Activated CD4-positive, alpha-beta T cell treated with anti-CD3 and anti-CD28 coated beads for 36 hours (primary cell): ENCODE measurements at regions not wholly inside any gene's neighbourhood (a gene's known extent, or its start where the extent isn't known, plus 50 kb on each side); places are given as distances from the start of the nearest gene placed in this dataset.

Experiments used
- ATAC-seq: fragments of 200-7000 bp; cut with Tn5 transposase; one replicate; pipeline ENCODE4 v1.10.0; 2021; ENCODE audit warnings: mild to moderate bottlenecking, moderate library complexity
- CTCF ChIA-PET: fragments of 350-600 bp; sonication (Branson Sonifier 250); formaldehyde crosslinking; loops from one replicate; lab custom pipeline; 2021; ENCODE audit warnings: antibody characterized with exemption; lab: Charles Lee
- POLR2A ChIA-PET: fragments of 350-600 bp; sonication (Branson Sonifier 250); formaldehyde crosslinking; loops from one replicate; lab custom pipeline; 2021; ENCODE audit warnings: antibody characterized with exemption, inconsistent platforms; lab: Charles Lee
- DNase-seq: peaks from one replicate; pipeline ENCODE4 v3.0.0-alpha.2; 2020
- H3K27ac Mint-ChIP-seq: one replicate; pipeline ENCODE4 v1.8.0; 2021; ENCODE audit warnings: mixed read lengths
- H3K27me3 Mint-ChIP-seq: one replicate; pipeline ENCODE4 v1.8.0; 2021; ENCODE audit warnings: mixed read lengths
- H3K36me3 Mint-ChIP-seq: one replicate; pipeline ENCODE4 v1.8.0; 2021; ENCODE audit warnings: low read depth, mixed read lengths
- H3K4me1 Mint-ChIP-seq: one replicate; pipeline ENCODE4 v1.8.0; 2021; ENCODE audit warnings: mixed read lengths
- H3K4me3 Mint-ChIP-seq: one replicate; pipeline ENCODE4 v1.8.0; 2021; ENCODE audit warnings: mild to moderate bottlenecking, moderate library complexity, mixed read lengths
- H3K9me3 Mint-ChIP-seq: one replicate; pipeline ENCODE4 v1.8.0; 2021; ENCODE audit warnings: low read depth, mixed read lengths
- intact Hi-C, 2 experiments: fragments of 100-400 bp; cut with DNase I in 1 of 2; cut with micrococcal nuclease in 1 of 2; formaldehyde crosslinking; loops; one replicate each; pipeline versions ENCODE4 v1.14.2 to v1.15.1; 2022 to 2024; cut with DNase I, micrococcal nuclease

DNA sequence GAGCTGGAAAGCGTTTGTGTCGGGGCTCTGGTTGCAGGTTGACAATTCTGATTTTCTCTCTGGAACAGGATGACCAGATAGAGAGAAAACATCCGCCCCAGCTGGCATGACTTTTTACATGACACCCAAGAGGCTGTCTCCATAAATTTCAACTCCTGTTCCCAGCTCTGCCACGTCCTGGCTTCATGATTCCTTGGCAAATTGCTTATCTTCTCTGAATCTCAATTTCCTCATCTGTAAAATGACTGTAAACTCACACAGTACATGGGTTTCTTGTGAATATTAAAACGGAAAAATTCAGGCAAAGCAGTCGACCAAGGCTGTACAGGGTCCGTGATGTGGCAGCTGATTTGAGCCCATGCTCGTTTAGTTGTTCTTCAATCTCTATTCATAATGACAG lies 572.7 kb downstream of the AJAP1 start:
- peaks cover 10% of the 10 kb centered on the region for H3K27me3 Mint-ChIP-seq
- intact Hi-C loops = no loop called here
- H3K4me3 Mint-ChIP-seq = no peak overlapping the region
- no peaks in the 10 kb centered on the region for H3K4me1 Mint-ChIP-seq
- POLR2A ChIA-PET = no interaction called here
- no peak overlapping the region for H3K27ac Mint-ChIP-seq
- CTCF ChIA-PET = interaction anchor here (0.7 kb wide), 1 partner anchor 30 kb away, joined by 3 read pairs; no protein-coding TSS in a partner anchor
- H3K9me3 Mint-ChIP-seq = peaks cover 1% of the 10 kb centered on the region
- no peak for ATAC-seq
- H3K36me3 Mint-ChIP-seq = no peaks in the 10 kb centered on the region
- DNase-seq = no peak

DNA sequence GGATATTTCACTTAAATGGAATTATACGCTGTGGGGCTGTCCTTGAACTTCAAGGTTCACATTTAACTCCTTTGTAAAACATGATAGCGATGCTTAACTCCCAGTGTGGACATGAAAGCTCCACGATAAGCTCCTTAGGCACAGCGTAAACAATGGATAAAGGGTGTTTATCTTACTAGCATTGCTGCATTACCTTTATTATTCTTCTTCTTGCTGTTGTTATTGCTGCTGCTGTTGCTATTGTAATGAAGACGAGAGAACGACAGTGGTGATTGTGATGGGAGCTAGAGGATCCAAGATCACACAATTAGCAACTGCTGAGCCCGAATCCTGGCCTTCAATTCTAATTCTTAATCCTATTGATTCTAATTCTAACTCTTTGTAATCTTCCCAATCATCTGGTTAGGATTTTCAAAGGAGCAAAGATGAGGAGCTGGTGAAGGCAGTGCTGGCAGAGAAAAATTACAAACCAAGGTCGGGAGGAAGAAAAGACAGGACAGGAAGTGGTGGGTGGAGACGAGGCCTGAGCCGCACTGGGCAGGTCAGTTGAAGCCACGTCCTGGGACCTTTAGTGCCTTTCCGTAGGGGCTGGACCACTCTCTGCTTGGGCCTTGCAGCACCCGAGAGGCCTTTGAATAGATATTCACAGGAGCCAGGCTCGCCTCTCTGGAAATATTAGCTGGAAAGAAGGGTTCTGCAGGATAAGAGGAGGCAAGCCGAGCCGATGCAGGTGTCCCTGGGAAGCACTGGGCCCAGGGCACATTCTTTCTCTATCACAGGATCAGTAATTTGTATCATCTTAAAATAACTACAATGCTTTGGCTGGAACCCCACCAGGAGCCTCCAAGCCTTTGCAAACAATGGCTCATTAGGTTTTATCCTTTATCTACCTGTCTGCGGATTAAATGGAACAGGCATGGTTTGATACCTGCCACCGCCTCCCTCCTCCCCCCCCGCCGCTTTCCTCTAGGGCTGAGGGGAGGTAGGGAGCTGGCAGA lies 571.6 kb downstream of the AJAP1 start:
- Mint-ChIP-seq H3K9me3 (no peaks in the 10 kb centered on the region), H3K4me1 (no peaks in the 10 kb centered on the region), H3K36me3 (no peaks in the 10 kb centered on the region), H3K27ac (no peak overlapping the region), H3K4me3 (no peak overlapping the region), H3K27me3 (peaks cover 10% of the 10 kb centered on the region)
- CTCF ChIA-PET = interaction anchor here (0.7 kb wide), 1 partner anchor 29 kb away, joined by 3 read pairs; no protein-coding TSS in a partner anchor
- intact Hi-C loops = no loop called here
- DNase-seq (no peak), ATAC-seq (no peak)
- POLR2A ChIA-PET = no interaction called here

DNA sequence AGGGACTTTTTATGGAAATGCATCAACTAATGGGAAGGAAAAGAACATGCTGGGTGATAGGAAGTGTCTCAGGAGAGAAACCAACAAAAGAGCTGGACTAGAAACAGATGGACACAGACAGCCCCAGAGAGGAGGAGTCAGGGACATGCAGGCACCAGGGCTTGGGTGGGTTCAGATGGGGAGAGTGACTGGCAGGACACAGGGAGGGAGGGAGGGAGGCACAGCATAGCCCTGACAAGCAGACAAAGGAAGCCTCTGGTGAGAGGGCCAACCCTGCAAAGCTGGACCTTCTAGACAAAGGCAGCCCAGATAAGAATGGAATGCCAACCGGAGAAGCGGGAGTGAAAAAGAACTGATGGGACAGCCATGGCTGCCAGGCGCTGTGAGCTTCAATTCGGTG lies 568.8 kb downstream of the AJAP1 start:
- Mint-ChIP-seq H3K27ac (no peak overlapping the region), H3K36me3 (no peaks in the 10 kb centered on the region), H3K4me1 (no peaks in the 10 kb centered on the region), H3K9me3 (no peaks in the 10 kb centered on the region), H3K4me3 (no peak overlapping the region), H3K27me3 (peaks cover 10% of the 10 kb centered on the region)
- POLR2A ChIA-PET = no interaction called here
- intact Hi-C loops = no loop called here
- CTCF ChIA-PET = no interaction called here
- ATAC-seq (no peak), DNase-seq (no peak)

DNA sequence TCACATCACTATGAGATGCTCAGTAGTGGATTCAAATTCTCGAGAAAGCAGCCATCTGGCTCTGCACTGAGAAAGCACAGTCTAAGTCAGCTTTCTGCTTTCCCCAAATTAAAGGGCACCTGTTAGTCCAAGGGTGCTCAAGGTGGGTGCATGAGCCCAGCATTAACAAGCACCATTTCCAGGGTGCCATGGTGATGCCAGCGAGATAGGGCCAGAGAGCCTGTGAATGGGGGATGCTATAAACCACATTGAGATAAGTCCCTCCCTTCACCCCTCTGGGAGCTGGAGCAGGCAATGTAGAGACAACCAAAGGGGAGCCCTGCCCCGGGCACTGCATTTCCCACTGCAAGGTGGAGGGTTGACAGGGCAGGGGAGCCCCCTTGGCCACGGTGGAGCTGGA lies 568.2 kb downstream of the AJAP1 start:
- ChIA-PET CTCF (no interaction called here), POLR2A (no interaction called here)
- Mint-ChIP-seq H3K9me3 (no peaks in the 10 kb centered on the region), H3K36me3 (no peaks in the 10 kb centered on the region), H3K4me1 (no peaks in the 10 kb centered on the region), H3K27me3 (peaks cover 8% of the 10 kb centered on the region), H3K27ac (no peak overlapping the region), H3K4me3 (no peak overlapping the region)
- DNase-seq (no peak), ATAC-seq (no peak)
- intact Hi-C loops = no loop called here

DNA sequence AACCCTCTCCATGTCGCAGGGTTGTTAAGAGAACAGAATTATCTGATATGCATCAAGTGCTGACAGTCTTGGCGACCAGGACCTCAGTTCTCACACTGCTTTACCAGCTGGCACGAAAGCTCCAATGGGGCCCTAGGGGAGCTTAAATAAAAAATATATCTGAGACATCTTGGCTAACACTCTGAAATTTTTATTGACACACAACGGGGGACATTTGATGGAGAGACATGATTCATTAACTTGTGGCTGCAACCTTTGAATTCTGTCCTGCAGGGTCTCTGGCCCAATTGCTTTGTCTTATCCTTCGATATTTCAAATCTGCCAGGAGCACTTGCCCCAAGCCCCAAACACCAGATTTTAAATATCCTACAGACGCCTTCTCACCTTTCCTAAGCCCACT lies 567.0 kb downstream of the AJAP1 start:
- CTCF ChIA-PET = interaction anchor here (0.7 kb wide), 1 partner anchor 194 kb away, joined by 3 read pairs; no protein-coding TSS in a partner anchor
- peaks cover 8% of the 10 kb centered on the region for H3K27me3 Mint-ChIP-seq
- no peaks in the 10 kb centered on the region for H3K9me3 Mint-ChIP-seq
- no peaks in the 10 kb centered on the region for H3K36me3 Mint-ChIP-seq
- intact Hi-C loops = no loop called here
- H3K27ac Mint-ChIP-seq = no peak overlapping the region
- POLR2A ChIA-PET = no interaction called here
- H3K4me1 Mint-ChIP-seq = no peaks in the 10 kb centered on the region
- ATAC-seq (no peak), DNase-seq (no peak)
- H3K4me3 Mint-ChIP-seq = no peak overlapping the region

DNA sequence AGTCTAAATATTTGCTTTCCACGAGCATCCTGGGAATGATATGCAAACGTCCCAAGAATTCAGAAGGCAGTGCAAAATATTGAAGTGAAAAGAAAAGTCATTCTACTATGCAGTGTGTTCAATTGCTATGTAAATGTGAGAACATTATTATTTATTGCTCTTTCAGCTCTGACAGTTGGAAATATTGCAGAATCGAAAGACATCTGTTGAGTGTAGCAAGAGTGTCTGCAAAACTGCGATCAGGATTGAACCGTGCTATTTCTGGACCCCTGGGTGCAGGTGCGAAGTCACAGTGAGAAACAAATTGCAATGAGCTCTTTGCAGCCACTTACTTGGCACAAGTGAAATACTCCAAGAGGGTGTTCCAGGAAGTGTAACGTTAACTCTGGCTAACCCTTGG lies 566.4 kb downstream of the AJAP1 start:
- ChIA-PET POLR2A (no interaction called here), CTCF (no interaction called here)
- ATAC-seq (no peak), DNase-seq (no peak)
- intact Hi-C loops = no loop called here
- Mint-ChIP-seq H3K36me3 (no peaks in the 10 kb centered on the region), H3K9me3 (no peaks in the 10 kb centered on the region), H3K27ac (no peak overlapping the region), H3K4me1 (no peaks in the 10 kb centered on the region), H3K27me3 (peaks cover 5% of the 10 kb centered on the region), H3K4me3 (no peak overlapping the region)

DNA sequence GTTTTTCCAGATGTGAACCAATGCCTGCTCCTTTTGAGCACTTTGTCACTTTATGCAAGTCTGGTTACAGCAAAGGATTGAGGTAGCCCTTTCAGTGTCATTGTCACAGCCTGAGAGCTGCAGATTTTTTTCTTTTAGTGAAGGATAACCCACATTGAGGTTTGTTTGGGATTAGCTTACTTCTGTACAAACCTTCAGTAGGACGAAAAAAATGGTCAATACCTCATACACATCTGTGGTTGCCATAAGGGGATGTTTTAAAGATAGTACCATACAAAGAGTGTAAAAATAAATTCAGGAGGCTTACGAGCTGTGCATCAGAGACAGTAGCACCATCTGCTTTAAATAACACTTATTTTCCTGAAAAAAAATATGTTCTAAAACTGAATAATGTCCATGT lies 566.0 kb downstream of the AJAP1 start:
- no peaks in the 10 kb centered on the region for H3K4me1 Mint-ChIP-seq
- H3K27me3 Mint-ChIP-seq = peaks cover 2% of the 10 kb centered on the region
- no peak overlapping the region for H3K4me3 Mint-ChIP-seq
- DNase-seq (no peak), ATAC-seq (no peak)
- no peak overlapping the region for H3K27ac Mint-ChIP-seq
- POLR2A ChIA-PET = no interaction called here
- intact Hi-C loops = no loop called here
- CTCF ChIA-PET = interaction anchor here (0.5 kb wide), 1 partner anchor 965 kb away, joined by 3 read pairs; no protein-coding TSS in a partner anchor
- H3K9me3 Mint-ChIP-seq = no peaks in the 10 kb centered on the region
- H3K36me3 Mint-ChIP-seq = no peaks in the 10 kb centered on the region

DNA sequence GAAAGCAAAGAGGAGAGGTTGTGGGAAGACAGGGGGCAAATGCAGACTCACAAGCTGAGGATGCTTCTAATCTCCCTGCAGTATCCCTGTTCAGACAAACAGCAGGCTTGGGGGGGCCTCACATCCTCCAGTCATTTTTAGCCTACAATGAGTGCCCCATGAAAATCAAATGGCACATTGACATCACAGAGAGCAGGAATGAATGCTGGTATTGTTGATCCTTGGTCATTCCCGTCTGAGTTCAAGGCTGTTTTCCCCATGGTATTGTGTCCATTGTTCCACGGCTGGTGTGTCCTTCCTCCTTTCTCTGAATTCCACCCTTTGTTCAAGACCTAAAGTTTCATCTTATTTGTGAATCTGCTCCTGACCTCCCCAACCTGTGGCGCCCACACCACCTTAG lies 545.6 kb downstream of the AJAP1 start:
- POLR2A ChIA-PET = no interaction called here
- peaks cover 4% of the 10 kb centered on the region for H3K9me3 Mint-ChIP-seq
- H3K4me1 Mint-ChIP-seq = no peaks in the 10 kb centered on the region
- no peak overlapping the region for H3K4me3 Mint-ChIP-seq
- H3K27ac Mint-ChIP-seq = no peak overlapping the region
- DNase-seq (no peak), ATAC-seq (no peak)
- peaks cover 1% of the 10 kb centered on the region for H3K27me3 Mint-ChIP-seq
- intact Hi-C loops = no loop called here
- no peaks in the 10 kb centered on the region for H3K36me3 Mint-ChIP-seq
- CTCF ChIA-PET = no interaction called here

DNA sequence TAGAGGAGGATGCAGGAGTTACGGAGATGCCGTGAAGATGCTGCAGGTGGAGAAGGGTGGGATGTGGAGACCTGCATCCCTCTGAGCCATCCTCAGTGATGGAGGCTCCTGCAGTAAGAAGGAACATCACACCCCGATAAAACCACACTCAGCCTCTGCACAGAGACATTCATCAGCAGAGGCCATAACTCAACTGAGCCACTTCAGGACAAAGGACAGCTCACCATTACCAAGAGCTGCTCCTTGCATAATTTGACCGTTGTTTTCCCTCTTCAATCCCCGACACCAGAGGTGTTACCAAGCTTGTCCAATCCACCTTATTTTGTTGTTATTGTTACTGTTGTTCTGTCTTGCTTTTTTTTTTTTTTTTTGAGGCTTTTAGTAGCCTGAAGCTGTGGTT lies 543.9 kb downstream of the AJAP1 start:
- ATAC-seq = no peak
- intact Hi-C loops = no loop called here
- no peak for DNase-seq
- no peak overlapping the region for H3K27ac Mint-ChIP-seq
- ChIA-PET CTCF (no interaction called here), POLR2A (interaction anchor here (0.6 kb wide), 1 partner anchor 98 kb away, joined by 8 read pairs; no protein-coding TSS in a partner anchor)
- peaks cover 1% of the 10 kb centered on the region for H3K27me3 Mint-ChIP-seq
- H3K36me3 Mint-ChIP-seq = no peaks in the 10 kb centered on the region
- H3K4me1 Mint-ChIP-seq = no peaks in the 10 kb centered on the region
- no peaks in the 10 kb centered on the region for H3K9me3 Mint-ChIP-seq
- H3K4me3 Mint-ChIP-seq = no peak overlapping the region

DNA sequence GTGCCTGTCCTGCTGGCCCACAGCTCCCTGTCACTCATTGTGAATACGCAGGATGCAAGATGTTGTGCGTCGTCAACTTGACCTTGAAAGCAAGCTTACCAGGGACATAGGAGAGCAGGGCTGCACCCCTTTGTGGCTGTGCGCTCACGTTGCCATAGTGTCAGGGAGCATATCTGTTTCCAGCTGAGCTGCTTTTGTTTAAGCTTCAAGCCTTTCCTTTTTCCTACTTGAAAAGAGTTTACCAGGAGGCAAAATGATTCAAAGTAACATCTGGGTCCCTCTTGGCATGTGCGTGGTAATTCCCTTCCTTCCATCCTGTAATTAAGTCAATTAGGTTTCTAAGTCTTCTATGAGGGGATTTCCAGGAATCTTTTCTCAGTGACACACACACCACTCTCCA lies 537.1 kb downstream of the AJAP1 start:
- ChIA-PET CTCF (no interaction called here), POLR2A (no interaction called here)
- Mint-ChIP-seq H3K27ac (no peak overlapping the region), H3K27me3 (no peaks in the 10 kb centered on the region), H3K4me3 (no peak overlapping the region), H3K36me3 (no peaks in the 10 kb centered on the region), H3K9me3 (no peaks in the 10 kb centered on the region), H3K4me1 (no peaks in the 10 kb centered on the region)
- no peak for ATAC-seq
- intact Hi-C loops = no loop called here
- DNase-seq = no peak

DNA sequence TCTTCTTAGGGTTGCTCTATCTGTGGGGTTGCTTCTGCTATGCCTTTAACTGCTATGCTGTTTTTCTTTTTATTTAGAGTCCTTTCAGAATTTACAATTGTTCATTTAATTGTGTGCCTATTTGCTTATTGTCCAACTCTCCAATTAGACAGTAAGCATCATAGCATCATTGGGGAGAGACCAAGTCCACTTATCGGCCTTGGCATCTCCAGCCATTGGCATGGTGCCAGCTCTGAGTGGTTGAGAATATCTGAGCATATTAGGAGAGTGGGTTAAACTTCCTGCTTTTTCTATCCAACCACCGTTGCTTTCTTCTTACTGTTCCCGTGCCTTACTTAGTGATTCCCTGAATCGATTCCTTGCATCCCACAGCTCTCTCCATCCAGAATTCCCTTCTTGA lies 535.0 kb downstream of the AJAP1 start:
- Mint-ChIP-seq H3K4me3 (no peak overlapping the region), H3K27ac (no peak overlapping the region), H3K27me3 (peaks cover 6% of the 10 kb centered on the region), H3K9me3 (no peaks in the 10 kb centered on the region), H3K36me3 (no peaks in the 10 kb centered on the region), H3K4me1 (no peaks in the 10 kb centered on the region)
- ATAC-seq (no peak), DNase-seq (no peak)
- intact Hi-C loops = no loop called here
- ChIA-PET POLR2A (no interaction called here), CTCF (no interaction called here)

DNA sequence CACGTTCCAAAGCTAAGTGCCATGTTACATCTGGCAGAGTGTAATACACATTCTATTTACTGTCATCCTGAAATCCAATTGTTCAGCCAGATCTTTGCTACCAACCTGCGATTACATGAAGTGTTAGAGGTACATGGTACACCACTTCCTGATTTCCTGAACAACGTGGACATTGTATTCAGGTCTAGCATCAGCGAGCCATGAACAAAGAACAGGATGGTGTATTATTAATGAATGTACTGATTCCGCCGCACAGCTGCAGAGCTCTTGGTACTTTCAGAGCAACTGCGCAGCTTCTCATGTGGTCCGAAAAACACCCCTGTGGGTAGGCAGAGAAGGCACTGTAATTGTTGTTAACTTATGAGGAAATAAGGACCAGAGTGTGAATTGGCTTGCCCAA lies 511.4 kb downstream of the AJAP1 start:
- no peaks in the 10 kb centered on the region for H3K36me3 Mint-ChIP-seq
- DNase-seq (no peak), ATAC-seq (no peak)
- no peak overlapping the region for H3K27ac Mint-ChIP-seq
- H3K4me3 Mint-ChIP-seq = no peak overlapping the region
- no peaks in the 10 kb centered on the region for H3K9me3 Mint-ChIP-seq
- ChIA-PET CTCF (no interaction called here), POLR2A (no interaction called here)
- peaks cover 8% of the 10 kb centered on the region for H3K4me1 Mint-ChIP-seq
- intact Hi-C loops = no loop called here
- peaks cover 8% of the 10 kb centered on the region for H3K27me3 Mint-ChIP-seq
